GM12872 (cell line): ENCODE measurements at regions not wholly inside any gene's neighbourhood (a gene's known extent, or its start where the extent isn't known, plus 50 kb on each side); places are given as distances from the start of the nearest gene placed in this dataset.

Experiments
- TF ChIP-seq, protein P1 (sequence below): IDR thresholded peaks from 3 replicates; pipeline ENCODE4 v1.5.1; 2011; ENCODE audit warnings: low read depth, mild to moderate bottlenecking, low read length, moderate library complexity; ENCODE audit not compliant: insufficient read depth

DNA sequence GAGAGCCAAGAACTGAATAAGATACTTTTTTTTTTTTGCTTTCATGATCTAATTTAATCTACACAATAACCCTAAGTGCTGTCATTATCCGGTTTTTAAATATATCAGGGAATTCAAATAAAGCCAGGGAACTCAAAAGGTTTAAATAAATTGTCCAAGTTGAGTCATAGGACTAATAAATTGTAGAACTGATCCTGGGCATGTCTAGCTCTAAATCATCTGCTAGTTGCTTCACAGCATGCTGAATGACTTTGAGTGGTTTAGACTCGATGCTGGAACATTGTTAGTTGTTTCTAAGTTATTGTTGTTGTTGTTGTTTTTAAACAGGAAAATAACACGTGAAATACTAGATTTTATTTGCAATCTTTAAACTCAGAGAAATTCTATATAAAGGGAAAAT is 147.2 kb upstream of the HNMT start:
- TF ChIP-seq, protein P1, sequence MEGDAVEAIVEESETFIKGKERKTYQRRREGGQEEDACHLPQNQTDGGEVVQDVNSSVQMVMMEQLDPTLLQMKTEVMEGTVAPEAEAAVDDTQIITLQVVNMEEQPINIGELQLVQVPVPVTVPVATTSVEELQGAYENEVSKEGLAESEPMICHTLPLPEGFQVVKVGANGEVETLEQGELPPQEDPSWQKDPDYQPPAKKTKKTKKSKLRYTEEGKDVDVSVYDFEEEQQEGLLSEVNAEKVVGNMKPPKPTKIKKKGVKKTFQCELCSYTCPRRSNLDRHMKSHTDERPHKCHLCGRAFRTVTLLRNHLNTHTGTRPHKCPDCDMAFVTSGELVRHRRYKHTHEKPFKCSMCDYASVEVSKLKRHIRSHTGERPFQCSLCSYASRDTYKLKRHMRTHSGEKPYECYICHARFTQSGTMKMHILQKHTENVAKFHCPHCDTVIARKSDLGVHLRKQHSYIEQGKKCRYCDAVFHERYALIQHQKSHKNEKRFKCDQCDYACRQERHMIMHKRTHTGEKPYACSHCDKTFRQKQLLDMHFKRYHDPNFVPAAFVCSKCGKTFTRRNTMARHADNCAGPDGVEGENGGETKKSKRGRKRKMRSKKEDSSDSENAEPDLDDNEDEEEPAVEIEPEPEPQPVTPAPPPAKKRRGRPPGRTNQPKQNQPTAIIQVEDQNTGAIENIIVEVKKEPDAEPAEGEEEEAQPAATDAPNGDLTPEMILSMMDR, result no peak

DNA sequence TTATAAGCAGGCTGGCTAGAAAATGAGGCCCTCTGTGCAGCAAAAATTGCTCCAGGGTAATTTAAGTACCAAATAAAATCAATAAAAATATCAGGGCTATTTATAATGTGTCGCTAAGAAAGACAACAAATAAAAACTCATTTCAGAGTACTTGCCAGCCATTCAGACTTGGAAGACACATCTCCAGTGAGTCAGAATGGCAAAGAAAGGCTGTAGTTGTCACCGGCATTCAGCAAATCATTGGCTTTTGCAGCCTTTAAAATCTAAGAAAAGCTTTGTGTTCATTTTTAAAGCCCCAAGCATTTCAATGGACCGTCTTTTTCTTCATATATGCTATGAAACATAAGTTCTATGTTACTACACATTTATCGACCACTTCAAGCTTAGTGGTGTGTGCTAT is 141.1 kb upstream of the HNMT start:
- TF ChIP-seq, protein P1, result no peak

DNA sequence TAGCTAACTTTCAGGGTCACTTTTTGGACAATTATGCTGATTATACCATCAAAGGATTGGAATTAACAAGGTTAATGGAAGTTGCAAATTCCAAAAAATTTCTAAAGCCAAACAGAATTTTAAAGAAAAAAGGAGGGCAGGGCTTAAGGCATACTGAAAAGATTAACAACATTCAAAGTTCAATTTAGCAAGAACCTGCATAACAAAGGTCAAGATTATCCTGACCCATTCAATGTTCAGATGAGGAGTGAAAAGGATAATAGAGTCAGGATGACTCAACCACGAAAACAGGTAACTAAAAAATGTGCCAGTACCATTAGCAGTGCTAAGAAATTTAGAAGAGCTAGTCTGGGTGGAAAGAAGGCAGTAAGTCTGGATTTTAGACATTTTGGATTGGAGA is 139.8 kb upstream of the HNMT start:
- TF ChIP-seq, protein P1, result no peak

DNA sequence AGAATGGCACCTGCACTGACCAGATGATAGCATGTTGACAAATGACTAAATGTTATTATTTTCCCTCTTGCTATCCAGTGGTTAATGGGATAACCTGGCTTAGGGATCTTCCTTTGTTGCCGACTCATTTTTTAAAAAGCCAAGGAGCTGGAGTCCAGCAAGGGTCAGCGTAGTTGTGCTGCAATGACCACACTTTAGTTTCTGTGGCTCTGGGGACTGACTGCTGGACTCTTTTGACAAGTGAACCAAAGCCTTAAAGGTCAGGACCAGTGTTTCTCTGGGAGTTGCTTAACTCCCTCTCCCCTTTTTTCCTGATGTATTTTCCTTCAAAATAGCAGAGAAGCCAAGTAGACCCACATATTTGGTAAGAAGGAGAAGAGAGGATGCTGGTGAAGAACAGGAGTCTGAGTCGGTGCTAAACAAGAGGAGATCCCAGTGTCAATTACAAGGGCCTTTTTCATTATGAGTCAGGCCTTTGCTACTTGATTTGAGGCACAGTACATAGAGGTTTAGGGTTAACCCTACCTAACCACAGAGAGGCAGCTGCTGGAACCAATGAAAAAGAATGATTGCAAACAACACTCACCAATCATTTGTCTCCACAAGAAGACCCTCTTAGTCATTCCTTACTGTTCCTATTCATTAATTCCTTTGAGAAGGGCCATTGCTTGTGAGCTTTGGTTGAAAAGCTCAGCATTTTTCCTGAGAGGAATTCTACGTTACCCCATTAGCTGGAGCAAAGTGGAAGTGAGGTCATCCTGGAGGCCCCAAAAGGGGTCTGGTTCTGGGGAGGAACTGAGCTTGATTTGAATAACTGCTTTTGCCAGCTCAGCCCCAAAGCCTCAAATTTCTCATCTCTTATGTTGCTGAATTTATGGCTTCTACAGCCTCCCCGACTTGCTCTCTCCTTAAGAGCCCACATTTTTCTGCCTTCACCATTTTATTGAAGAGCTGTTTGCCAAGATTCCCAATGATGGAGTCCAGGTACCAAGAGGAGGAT is 137.6 kb upstream of the HNMT start:
- TF ChIP-seq, protein P1, result no peak

DNA sequence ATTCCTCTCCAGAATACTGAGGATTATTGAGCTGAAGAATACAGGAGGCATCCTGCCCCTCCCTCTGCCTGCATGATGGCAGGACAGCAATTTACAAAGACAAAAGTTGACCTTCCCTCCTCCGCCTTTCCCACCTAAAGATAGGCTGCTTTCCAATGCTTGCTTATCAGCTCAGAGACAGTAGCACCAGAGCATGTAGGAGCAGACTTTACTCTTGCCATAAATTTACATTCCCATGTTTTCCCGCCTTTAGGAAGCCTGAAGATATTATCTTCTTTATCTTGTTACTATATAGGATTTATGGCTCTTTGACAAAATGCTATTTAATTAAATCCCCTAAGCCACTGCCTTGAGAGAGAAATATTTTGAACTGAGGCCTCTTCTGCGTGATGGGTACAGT is 135.6 kb upstream of the HNMT start:
- TF ChIP-seq, protein P1, result no peak

DNA sequence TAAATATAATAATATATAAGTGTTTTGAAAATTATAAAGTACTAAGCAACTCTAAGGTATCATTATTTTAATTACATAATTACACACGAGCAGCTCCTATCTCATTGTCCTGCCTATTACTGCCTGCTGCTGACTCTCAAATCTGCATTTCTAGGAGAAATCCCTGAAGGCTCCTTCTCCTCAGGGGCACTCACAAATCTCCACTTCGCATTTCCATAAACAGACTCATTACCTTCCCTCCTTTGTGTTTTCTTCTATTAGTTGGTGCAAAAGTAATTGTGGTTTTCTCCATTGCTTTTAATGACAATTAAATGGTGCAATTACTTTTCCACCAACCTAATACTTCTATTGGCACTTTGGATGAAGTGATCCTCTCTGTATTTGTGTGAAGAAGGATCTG is 135.0 kb upstream of the HNMT start:
- TF ChIP-seq, protein P1, result no peak

DNA sequence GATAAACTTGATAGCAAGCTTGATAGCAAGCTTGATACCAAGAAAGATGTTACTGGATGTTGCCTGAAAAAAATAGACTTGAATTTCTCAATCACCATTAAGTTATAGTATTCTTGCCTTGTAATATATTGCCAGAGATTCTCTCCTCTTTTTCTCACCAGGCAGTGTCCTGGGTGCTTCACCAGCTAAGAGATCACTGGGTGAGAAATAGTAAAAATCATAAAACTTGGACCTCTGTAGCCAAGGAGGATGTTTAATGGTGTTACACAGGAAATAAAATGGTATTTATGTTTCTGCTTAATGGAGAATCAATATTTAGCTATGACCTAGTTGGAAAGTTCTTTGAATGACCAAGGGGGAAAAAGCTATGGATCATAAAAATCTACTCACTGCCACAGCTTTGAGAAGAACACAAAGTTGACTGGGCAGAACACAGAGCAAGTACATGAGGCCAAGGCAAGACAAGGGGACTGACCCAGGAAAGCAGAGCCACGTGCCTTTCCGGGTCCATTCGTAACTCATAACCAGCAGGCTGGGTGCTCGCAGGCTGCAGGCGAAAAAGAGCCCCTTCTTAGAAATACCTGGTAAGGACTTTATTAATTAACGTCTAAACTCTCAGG is 129.4 kb upstream of the HNMT start:
- TF ChIP-seq, protein P1, result no peak
